Prostate gland (tissue), 2 donors: ENCODE measurements at regions not wholly inside any gene's neighbourhood (a gene's known extent, or its start where the extent isn't known, plus 50 kb on each side); places are given as distances from the start of the nearest gene placed in this dataset.

Experiments
- DNase-seq: peaks from one replicate; pipeline ENCODE4 v3.0.0-alpha.2; 2019; ENCODE audit warnings: low spot score
- H3K27ac ChIP-seq, 2 donors: fragments of 200-600 bp; sonication (generic); 2 replicates each; pipeline ENCODE4 v1.5.1; 2017 to 2019
- H3K27me3 ChIP-seq: fragments of 200-600 bp; sonication (generic); replicated peaks from 2 replicates; pipeline ENCODE4 v1.5.1; 2019; ENCODE audit not compliant: insufficient read depth
- H3K36me3 ChIP-seq, 2 donors: fragments of 200-600 bp; sonication (generic); 1 replicate in 1 of 2; 2 replicates in 1 of 2; pipeline versions ENCODE4 v1.5.1 to v1.8.1; 2017 to 2019
- H3K4me1 ChIP-seq: fragments of 200-600 bp; sonication (generic); replicated peaks from 2 replicates; pipeline ENCODE4 v1.5.1; 2019
- H3K4me3 ChIP-seq, 2 donors: fragments of 200-600 bp; sonication (generic); 2 replicates each; pipeline ENCODE4 v1.5.1; 2017 to 2019
- H3K9me3 ChIP-seq: fragments of 200-600 bp; sonication (generic); 2 replicates; pipeline ENCODE4 v1.5.1; 2017
- CTCF ChIP-seq, 4 experiments: fragments of 200-600 bp in 2 of 4; fragments of 450-650 bp in 2 of 4; sonication (generic) in 2 of 4; IDR thresholded peaks; 1 replicate in 3 of 4; 2 replicates in 1 of 4; pipeline ENCODE4 v1.5.1; 2016 to 2019; ENCODE audit warnings: antibody characterized with exemption in 4 of 4, mild to moderate bottlenecking in 2 of 4, moderate library complexity in 2 of 4
- POLR2A ChIP-seq: fragments of 450-650 bp; IDR thresholded peaks from one replicate; pipeline ENCODE4 v1.6.1; 2016; ENCODE audit warnings: antibody characterized with exemption, mild to moderate bottlenecking
- POLR2AphosphoS5 ChIP-seq: sonication (generic); formaldehyde crosslinking; IDR thresholded peaks from one replicate; pipeline ENCODE4 v1.6.1; 2017; ENCODE audit warnings: antibody characterized with exemption
- WGBS: methylation state at CpG from one replicate; pipeline ENCODE4 v1.1.5; 2018; 5-methylcytosine and 5-hydroxymethylcytosine counted together
- intact Hi-C: fragments of 100-400 bp; cut with DNase I; formaldehyde crosslinking; loops from one replicate; pipeline ENCODE4 v1.14.2; 2022

- Histone ChIP-seq H3K4me3 (no peak overlapping the region), H3K27ac (no peak overlapping the region), H3K36me3 (no peaks in the 10 kb centered on the region), H3K4me1 (no peaks in the 10 kb centered on the region), H3K27me3 (no peaks in the 10 kb centered on the region), H3K9me3 (no peaks in the 10 kb centered on the region)
- intact Hi-C loops = no loop called here
- TF ChIP-seq CTCF (IDR thresholded peaks at IDR 0.05) (no peak), POLR2AphosphoS5 (no peak), POLR2A (no peak)
- WGBS = 79% methylated on average over 5 of the region's 5 CpGs
- DNase-seq = no peak
Measured at GRCh38 chr1:235925016-235925415, 58.3 kb upstream of the LYST start.

- no peak overlapping the region for H3K27ac ChIP-seq
- H3K9me3 ChIP-seq = no peaks in the 10 kb centered on the region
- no peaks in the 10 kb centered on the region for H3K27me3 ChIP-seq
- intact Hi-C loops = no loop called here
- TF ChIP-seq CTCF (IDR thresholded peaks at IDR 0.05) (no peak), POLR2AphosphoS5 (no peak), POLR2A (no peak)
- H3K36me3 ChIP-seq = no peaks in the 10 kb centered on the region
- no peak for DNase-seq
- 74% methylated on average over 6 of the region's 6 CpGs for WGBS
- H3K4me1 ChIP-seq = no peaks in the 10 kb centered on the region
- no peak overlapping the region for H3K4me3 ChIP-seq
Measured at GRCh38 chr1:235923466-235924021, 56.8 kb upstream of the LYST start.

- Histone ChIP-seq H3K4me1 (no peaks in the 10 kb centered on the region), H3K27me3 (no peaks in the 10 kb centered on the region), H3K9me3 (no peaks in the 10 kb centered on the region), H3K4me3 (no peak overlapping the region), H3K27ac (no peak overlapping the region), H3K36me3 (no peaks in the 10 kb centered on the region)
- no peak for DNase-seq
- WGBS = 65% methylated on average over 11 of the region's 12 CpGs
- intact Hi-C loops = no loop called here
- TF ChIP-seq CTCF (IDR thresholded peaks at IDR 0.05) = no peak
- no peak for TF ChIP-seq POLR2AphosphoS5
- TF ChIP-seq POLR2A = no peak
Measured at GRCh38 chr1:235920596-235921375, 54.1 kb upstream of the LYST start.

- H3K4me1 ChIP-seq = no peaks in the 10 kb centered on the region
- DNase-seq = no peak
- no peak for TF ChIP-seq POLR2AphosphoS5
- no peak for TF ChIP-seq POLR2A
Measured at GRCh38 chr1:235919833-235920441, 53.2 kb upstream of the LYST start.

GRCh38 chr1:235919127-235919832, 52.6 kb upstream of the LYST start:
- no peaks in the 10 kb centered on the region for H3K9me3 ChIP-seq
- H3K36me3 ChIP-seq = no peaks in the 10 kb centered on the region
- no peak for DNase-seq
- no peaks in the 10 kb centered on the region for H3K27me3 ChIP-seq
- no peaks in the 10 kb centered on the region for H3K4me1 ChIP-seq
- no peak overlapping the region for H3K4me3 ChIP-seq
- intact Hi-C loops = no loop called here
- peak overlapping the region in 1 of 2 donors; percentile 21 for H3K27ac ChIP-seq
- no peak for TF ChIP-seq CTCF (IDR thresholded peaks at IDR 0.05)
- 87% methylated on average over 12 of the region's 12 CpGs for WGBS

More at GRCh38 chr1:235919833-235920441, 53.2 kb upstream of the LYST start:
- Histone ChIP-seq H3K27ac (peak overlapping the region; percentile 13 to 21), H3K4me3 (no peak overlapping the region), H3K36me3 (no peaks in the 10 kb centered on the region), H3K9me3 (no peaks in the 10 kb centered on the region), H3K27me3 (no peaks in the 10 kb centered on the region)
- intact Hi-C loops = no loop called here
- WGBS = 41% methylated on average over 5 of the region's 5 CpGs
